CD4-positive, alpha-beta T cell treated with Interleukin-17A for 1 hour (primary cell): ENCODE measurements at regions not wholly inside any gene's neighbourhood (a gene's known extent, or its start where the extent isn't known, plus 50 kb on each side); places are given as distances from the start of the nearest gene placed in this dataset.
"Not testable (repeated sequence)": the region's sequence is repeated elsewhere in the genome, so short reads cannot be mapped to it uniquely, and the experiment has no call there.

ENCODE experiments used
- DNase-seq: peaks from one replicate; pipeline ENCODE4 v3.0.0-alpha.2; 2020

DNA sequence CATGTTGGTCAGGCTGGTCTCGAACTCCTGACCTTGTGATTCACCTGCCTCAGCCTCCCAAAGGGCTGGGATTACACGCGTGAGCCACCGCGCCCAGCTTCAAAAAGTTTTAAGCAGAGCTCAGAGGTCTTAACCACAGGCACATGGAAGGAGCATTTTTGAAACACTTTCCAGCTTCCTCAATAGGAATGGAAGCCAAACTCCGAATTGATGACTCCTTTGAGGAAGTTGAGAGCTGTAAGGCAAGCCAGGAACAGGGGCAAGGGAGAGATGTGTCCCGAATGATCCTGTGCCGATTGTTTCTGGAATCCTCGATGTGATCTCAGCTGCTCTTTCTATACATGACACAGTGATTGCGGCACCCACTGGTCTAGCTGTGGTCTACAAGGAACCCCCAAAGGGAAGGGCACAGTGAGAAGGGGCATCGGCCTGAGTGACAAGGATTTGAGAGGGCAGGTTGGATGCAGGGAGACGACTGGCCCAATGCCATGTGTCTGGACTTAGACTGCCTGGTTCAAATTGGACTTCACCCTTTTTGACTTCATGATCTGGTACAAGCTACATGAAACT is 116.2 kb downstream of the ADRA2C start:
- DNase-seq: not testable (repeated sequence)

DNA sequence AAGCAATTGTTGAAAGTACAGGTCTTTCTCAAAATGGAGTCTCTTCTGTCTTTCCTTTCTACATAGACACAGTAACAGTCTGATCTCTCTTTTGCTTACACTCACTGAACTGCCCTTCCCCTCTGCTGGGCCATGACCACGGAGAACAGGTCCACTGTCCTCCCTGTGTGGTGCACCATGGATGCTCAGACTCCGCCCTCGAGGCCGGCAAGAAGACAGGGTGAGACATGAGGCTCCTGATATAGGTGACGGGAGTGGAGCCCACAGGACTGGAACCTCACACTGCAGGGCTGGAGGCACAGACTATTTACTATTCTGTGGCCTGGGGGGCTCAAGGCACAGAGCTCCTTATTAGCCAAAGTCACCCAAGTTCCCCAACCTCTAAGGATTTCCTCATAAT is 118.1 kb downstream of the ADRA2C start:
- DNase-seq: not testable (repeated sequence)

DNA sequence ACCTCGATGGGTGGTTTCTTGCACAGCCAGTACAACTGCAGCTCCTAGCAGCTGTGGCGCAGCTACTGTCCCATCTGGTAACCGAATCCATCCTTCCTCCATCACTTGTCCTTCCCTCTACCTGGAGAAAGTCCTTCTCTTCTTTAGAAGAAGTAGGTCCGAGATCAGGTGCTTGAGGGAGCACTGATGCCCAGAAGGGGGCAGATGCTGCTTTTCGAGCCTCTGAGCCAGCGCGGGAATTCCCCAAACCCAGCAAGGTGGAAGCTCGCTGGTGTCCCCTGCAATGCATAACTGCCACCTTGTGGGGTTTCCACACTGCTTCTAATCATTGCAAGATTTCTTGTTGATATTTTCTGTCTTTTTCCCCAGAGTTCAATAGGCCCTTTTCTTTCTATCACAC is 127.4 kb downstream of the ADRA2C start:
- DNase-seq: peak; percentile 17

DNA sequence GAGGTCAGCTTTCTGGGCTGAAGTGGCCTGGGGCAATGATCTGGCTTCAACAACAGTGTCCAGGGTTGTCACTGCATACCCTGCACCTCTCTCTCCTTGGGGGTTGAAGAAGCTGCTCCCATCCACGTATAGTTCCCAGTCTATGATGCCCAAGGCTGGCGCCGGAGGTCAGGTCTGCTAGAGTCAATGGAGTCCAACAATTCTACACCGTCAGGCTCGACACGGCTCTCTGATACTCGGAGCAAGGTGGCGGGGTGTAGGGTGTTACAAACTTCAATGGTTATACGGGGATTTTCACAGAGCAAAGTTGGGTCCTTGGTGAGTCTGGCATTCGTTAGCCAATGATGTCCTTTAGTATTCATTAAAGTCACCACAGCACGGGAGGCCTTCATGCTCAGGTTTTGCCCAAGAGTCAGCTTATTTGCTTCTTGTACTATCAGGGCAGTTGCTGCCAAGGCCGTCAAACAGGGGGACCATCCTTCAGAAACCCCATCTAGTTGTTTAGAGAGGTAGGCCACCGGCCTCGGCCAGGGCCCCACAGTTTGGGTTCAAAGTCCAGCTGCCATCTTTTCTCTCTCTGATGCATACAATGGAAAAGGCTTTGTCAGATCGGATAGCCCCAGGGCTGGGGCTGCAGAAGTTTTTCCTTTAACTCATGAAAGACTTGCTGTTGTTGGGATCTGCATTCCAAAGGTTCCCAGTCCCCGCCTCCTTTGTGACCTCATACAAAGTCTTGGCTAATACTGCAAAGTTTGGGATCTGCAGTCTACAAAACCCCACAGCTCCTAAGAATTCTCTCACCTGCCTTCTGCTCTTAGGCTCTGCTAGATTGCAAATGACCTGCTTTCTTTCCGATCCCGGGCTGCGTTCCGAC is 128.1 kb downstream of the ADRA2C start:
- DNase-seq: not testable (repeated sequence)

DNA sequence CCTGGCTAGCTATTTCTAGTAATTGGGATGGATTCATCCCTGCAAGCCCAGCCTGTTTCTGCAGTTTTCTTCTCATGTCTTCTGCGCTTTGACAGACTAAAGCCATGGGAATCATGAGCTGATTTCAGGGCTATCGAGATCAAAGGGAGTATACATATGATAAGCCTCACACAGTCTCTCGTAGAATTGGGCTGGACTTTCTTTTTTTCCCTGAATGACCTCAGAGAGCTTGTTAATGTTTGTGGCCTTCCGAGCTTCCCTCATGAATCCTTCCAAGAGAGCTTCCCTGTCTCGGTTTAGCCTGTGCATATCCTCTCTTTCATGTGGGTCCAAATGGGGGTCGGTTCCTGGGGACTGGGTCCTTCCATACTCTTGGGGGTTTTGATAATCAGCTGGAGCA is 130.3 kb downstream of the ADRA2C start:
- DNase-seq: no peak

DNA sequence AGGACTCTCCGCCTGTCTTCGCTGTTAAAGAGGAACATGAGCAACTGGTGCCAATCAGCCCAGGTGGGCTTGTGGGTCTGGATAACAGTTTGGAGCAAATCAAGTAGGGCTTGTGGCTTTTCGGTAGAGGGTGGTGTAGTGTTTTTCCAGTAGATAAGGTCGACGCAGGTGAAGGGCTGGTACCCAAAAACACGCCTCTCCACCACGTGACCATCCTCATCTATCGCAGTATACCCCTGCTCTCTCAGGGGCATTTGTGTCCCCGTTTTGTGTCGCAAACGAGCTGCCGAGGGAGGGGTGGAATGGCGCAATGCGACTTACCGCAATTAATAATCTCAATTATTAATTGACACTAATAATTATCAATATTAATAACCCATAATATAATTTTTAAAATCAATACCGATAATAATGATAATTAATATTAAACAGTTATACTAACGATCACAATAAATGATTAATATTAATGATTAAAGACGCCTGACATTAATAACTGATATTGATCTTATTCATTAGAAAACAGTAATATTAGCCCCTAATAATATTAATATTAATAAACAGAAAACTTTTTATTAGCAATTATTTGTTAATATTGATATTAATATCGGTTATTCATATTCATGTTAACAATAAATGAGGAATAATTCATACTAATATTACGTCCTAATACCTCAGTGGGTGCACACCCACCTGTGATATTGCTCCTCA is 130.8 kb downstream of the ADRA2C start:
- DNase-seq: not testable (repeated sequence)

DNA sequence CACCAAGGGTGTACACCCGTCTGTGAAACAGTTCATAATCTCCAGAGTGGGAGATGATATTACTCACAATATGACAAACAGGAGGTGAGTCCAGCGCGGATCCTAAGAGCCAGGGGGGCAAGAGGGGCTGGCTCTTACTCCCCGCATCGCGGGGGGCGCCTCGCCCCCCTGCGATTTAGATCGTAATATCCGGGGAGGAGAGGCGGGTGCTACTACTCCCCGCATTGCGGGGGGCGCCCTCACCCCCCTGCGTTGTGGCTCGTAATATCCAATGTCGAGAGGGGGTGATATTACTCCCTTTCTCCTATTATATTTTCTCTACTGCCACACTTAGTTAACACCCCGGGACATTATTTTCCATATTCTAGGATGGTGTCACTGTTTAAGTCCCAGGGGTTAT is 131.9 kb downstream of the ADRA2C start:
- DNase-seq: no peak

DNA sequence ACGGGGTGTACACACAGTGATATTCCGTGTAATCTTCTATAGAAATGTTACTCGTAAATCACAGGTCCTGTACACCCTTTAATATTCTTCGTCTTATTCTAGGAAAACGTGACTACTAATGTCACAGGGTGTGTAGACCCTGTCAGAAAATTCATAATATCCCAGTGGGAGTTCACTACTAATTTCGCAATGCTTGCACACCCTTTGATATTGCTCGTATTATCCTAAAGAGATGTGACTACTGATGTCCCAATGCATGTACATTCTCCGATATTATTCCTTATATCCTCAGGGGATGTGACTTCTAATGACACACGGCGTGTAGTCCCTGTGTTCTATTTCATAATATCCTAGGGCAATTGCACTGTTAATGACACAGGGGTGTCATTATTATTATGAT is 132.7 kb downstream of the ADRA2C start:
- DNase-seq: not testable (repeated sequence)

DNA sequence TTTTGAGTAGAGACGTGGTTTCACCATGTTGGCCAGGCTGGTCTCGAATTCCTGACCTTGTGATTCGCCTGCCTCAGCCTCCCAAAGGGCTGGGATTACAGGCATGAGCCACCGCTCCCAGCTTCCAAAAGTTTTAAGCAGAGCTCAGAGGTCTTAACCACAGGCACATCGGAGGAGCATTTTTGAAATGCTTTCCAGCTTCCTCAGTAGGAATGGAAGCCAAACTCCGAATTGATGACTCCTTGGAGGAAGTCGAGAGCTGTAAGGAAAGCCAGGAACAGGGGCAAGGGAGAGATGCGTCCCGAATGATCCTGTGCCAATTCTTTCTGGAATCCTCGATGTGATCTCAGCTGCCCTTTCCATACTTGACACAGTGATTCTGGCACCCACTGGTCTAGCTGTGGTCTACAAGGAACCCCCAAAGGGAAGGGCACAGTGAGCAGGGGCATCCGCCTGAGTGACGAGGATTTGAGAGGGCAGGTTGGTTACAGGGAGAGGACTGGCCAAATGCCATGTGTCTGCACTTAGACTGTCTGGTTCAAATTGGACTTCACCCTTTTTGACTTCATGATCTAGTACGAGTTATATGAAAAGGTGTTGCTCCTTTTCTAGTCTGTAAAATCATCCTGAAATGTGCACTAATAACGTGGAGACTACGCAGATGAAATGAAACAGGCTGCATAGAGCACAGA is 138.2 kb downstream of the ADRA2C start:
- not testable (repeated sequence) for DNase-seq

DNA sequence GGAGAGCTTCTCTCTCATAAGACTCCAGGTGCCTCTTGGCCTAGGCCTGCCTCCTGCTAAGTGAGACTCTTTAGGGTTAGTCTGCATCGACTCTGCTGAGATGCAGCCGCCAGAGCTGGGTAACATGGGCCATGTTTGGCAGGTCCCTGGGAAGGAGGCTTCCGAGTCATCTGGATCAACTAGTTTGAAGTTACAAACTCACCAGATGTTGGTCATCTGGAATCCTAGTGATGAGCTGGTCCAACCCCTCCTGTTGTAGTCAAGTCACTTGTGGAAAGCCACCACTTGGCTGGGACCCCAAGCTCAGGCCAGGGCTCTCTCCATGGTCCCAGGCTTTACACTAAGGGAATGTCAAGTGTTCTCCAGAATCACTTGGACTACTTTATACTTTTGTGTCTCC is 143.4 kb downstream of the ADRA2C start:
- DNase-seq: not testable (repeated sequence)

DNA sequence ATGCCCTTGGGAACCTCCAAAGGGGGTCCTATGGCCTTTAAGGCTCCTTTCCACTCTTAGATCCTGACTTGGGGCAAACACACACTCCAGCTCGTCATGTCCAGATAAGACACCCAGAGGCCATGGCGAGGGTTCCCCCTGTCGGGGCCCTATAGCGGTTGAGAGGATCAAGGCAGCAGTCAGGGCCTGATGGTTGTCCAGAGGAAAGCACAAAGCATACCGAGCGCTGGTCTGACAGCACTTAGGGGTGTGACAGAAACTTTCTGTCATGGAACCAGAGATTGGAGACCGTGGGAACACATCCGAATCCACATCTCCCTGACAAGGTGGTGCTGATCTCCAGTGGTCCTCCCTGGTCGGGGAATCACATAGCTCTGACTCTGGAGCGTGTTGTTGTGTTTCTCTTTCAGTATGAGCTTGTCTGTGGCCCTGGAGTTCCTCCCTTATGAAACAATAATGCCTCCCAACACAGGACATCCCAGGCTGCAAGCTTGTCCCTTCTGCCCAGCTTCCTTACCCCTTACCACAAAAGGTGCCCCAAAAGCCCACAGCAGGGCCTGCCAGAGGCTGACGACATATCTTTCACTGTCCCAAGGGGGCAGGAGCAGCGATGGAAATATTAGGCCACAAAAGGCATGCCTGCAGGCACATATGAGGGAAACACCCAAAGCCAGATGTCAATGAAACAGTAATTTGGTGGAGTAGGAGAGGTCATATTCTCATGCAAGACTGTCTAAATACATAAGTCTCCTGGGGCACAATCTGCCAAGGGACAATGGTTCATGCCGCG is 144.2 kb downstream of the ADRA2C start:
- not testable (repeated sequence) for DNase-seq

DNA sequence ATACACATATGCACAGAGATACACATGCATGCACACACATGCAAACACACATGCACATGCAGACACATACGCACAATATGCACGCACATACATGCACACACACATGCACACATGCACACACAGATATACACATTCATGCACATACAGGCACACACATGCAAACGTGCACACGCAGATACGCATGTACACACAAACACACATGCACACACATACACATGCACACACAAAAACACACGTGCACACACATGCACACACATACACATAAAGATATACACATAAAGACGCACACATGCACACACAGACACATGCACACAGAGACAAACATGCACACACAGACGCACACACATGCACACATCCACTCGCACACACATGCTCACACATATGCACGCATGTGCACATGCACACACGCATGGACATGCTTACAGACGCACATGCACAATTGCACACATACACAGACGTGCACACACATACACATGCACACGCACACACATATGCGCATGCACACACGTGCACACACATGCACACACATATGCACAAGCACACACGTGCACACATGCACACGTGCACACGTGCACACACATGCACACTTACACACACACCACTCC is 145.2 kb downstream of the ADRA2C start:
- no peak for DNase-seq

DNA sequence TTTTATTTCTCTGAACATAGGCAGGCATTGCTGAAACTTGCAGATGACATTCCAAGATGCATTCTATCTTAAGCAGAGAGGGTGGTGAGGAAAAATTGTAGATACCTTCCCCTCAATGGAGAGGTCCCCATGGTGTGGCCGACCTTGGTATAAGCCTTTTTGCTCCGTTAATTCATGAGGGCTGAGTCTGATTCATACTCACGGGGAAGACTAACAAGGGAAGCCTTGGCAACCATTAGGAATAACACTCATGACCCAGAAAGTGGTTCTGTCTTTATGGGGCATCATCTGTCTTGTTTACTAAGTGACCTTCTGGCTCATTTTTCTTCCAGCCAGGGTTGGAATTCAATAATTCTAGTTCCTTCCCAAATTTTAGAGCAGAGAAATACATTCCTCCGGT is 148.3 kb downstream of the ADRA2C start:
- DNase-seq: not testable (repeated sequence)

DNA sequence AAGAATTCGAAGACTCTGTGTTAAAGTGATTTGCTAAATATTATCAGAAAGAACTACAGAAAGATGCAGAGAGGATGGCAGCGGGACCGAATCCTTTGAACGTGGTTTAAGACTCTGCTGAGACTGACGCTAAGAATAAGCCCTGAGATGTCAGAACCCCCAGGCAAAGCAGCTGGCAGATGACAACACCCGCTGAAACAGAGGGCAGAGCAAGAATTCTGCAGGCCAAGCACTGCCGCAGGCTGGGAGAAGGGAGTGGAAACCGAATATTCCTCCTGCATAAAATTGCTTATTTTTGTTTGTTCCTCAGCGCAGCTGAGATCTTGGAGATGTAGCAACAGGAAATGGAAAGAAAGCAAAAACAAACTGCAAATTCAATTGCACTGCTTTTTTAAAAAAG is 153.3 kb downstream of the ADRA2C start:
- DNase-seq: not testable (repeated sequence)

DNA sequence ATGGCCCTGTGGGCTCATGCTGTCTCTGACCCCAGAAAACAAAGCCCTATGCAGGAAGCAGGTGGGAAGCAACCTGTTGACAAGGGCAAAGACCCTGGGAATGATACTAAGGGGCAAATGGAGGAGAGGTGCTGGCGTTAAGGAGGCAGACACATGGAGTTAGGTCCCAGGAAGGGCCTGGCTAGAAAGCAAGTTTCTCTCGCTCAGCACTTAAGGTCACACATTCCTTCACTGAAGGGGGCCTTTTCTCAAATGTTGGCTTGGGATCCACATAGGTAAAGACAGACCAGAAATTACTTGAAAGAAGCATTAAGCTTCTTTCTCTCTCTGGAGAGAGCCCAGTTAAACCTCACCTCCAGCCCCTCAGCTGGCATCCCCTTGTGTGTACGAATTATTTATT is 155.7 kb downstream of the ADRA2C start:
- not testable (repeated sequence) for DNase-seq

DNA sequence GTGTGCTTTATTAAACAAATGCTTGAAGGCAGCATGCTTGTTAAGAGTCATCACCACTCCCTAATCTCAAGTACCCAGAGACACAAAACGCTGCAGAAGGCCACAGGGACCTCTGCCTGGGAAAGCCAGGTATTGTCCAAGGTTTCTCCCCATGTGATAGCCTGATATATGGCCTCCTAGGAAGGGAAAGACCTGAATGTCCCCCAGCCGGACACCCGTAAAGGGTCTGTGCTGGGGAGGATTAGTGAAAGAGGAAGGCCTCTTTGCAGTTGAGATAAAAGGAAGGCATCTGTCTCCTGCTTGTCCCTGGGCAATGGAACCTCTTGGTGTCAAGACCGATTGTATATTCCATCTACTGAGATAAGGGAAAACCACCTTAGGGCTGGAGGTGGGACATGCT is 159.7 kb downstream of the ADRA2C start:
- not testable (repeated sequence) for DNase-seq

DNA sequence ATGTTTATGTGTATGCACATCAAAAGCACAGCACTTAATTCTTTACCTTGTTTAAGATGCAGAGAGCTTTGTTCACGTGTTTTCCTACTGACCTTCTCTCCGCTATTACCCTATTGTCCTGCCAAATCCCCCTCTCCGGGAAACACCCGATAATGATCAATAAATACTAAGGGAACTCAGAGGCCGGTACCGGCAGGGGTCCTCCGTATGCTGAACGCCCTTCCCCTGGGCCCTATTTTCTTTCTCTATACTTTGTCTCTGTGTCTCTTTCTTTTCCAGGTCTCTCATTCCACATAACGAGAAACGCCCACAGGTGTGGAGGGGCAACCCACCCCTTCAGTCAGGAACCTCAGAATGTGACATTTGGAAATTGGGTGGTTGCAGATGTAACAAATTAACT is 160.1 kb downstream of the ADRA2C start:
- DNase-seq: not testable (repeated sequence)

DNA sequence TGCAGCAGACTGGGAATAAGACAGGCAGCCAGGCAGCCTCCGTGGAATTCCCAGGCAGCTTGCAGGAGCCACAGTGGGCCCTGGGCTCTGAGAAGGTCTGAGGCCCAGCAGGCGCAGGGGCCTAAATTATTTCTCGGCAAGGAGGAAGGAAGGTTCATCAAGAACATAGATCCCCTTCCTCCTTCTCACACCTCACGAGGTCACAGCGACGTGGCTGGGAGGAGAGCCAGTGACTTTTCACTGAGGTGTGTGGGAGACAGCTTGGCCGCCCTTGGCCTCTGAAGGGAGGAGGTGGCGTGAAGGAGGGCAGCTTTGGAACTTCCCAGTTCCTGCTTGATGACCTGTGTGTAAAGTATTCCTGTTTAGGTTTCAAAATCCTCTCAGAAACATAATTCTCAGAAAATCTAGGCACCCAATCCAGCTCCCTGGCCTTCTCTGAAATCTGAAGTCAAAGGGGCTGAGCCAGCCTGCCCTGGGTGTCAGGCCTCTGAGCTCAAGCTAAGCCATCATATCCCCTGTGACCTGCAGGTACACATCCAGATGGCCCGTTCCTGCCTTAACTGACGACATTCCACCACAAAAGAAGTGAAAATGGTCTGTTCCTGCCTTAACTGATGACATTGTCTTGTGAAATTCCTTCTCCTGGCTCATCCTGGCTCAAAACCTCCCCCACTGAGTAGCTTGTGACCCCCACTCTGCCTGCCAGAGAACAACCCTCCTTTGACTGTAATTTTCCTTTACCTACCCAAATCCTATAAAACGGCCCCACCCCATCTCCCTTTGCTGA is 161.0 kb downstream of the ADRA2C start:
- not testable (repeated sequence) for DNase-seq

DNA sequence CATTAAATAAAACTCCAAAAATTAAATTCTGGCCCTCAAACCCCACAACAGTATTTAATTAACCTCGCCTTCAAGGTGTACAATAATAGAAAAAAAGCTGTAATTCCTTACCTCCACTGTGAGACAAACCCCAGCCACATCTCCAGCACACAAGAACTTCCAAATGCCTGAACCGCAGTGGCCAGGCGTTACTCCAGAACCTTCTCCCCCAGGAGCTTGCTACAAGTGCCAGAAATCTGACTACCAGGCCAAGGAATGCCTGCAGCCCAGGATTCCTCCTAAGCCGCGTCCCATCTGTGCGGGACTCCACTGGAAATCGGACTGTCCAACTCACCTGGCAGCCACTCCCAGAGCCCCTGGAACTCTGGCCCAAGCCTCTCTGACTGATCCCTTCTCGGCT is 163.2 kb downstream of the ADRA2C start:
- not testable (repeated sequence) for DNase-seq

DNA sequence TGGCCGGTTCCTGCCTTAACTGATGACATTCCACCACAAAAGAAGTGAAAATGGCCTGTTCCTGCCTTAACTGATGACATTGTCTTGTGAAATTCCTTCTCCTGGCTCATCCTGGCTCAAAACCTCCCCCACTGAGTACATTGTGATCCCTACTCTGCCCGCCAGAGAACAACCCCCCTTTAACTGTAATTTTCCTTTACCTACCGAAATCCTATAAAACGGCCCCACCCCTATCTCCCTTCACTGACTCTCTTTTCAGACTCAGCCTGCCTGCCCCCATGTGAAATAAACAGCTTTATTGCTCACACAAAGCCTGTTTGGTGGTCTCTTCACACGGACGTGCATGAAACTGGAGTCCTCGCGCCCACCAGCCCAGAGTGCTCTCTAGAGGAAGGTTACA is 166.5 kb downstream of the ADRA2C start:
- DNase-seq: not testable (repeated sequence)

DNA sequence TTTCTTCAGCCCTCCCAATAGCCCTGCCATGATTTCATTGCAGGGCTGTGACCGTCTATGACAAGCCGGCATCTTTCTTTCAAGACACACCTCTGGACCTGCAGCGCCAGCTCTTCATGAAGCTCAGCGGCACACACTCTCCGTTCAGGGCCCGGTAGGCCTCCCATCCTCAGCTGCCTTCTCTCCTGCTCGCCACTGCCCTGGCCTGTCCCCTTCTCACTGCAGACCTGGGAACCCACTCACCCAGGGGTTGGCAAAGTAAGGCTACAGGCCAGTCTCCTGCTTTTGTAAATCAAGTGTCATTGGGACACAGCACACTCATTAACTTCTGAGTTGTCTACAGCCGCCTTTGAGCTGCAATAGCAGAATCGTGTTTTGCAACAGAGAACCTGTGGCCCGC is 169.2 kb downstream of the ADRA2C start:
- DNase-seq: not testable (repeated sequence)
